ENCODE measurements at regions not wholly inside any gene's neighbourhood (a gene's known extent, or its start where the extent isn't known, plus 50 kb on each side); places are given as distances from the start of the nearest gene placed in this dataset.
"Not testable (repeated sequence)": the region's sequence is repeated elsewhere in the genome, so short reads cannot be mapped to it uniquely, and the experiment has no call there.

GRCh38 chr14:23891717-23892116 lies 61.9 kb upstream of the DHRS4 start:
- TF ChIP-seq CTCF, POLR2A (IDR thresholded peaks at IDR 0.05): not testable (repeated sequence)

Data from stomach (tissue), 4 donors.